Cardiac muscle cell (in vitro differentiated cells and primary cell): ENCODE measurements at regions not wholly inside any gene's neighbourhood (a gene's known extent, or its start where the extent isn't known, plus 50 kb on each side); places are given as distances from the start of the nearest gene placed in this dataset.

Experiments
- DNase-seq, 2 donors: peaks; one replicate each; pipeline versions ENCODE4 v3.0.0 to v3.0.0-alpha.2; 2010 to 2017; ENCODE audit warnings: low read depth in 1 of 2, low spot score in 1 of 2
- H3K27ac ChIP-seq: fragments of 200-600 bp; sonication (generic); 2 replicates; pipeline ENCODE4 v1.5.1; 2016
- H3K27me3 ChIP-seq: fragments of 200-600 bp; sonication (generic); 2 replicates; pipeline ENCODE4 v1.6.0; 2016; ENCODE audit warnings: control low read depth
- H3K36me3 ChIP-seq: fragments of 200-600 bp; sonication (generic); 2 replicates; pipeline ENCODE4 v1.5.1; 2016; ENCODE audit warnings: control low read depth
- H3K4me1 ChIP-seq: fragments of 200-600 bp; sonication (generic); 2 replicates; pipeline ENCODE4 v1.8.1; 2017; ENCODE audit warnings: low read depth, mild to moderate bottlenecking, mixed run types
- H3K4me3 ChIP-seq: fragments of 200-600 bp; sonication (generic); 2 replicates; pipeline ENCODE4 v1.5.1; 2016; ENCODE audit warnings: mild to moderate bottlenecking
- H3K9me3 ChIP-seq: fragments of 200-600 bp; sonication (generic); 2 replicates; pipeline ENCODE4 v1.5.1; 2017; ENCODE audit warnings: low read depth, mild to moderate bottlenecking, control low read depth
- CTCF ChIP-seq: IDR thresholded peaks from 2 replicates; pipeline ENCODE4 v1.5.1; 2012; ENCODE audit warnings: low read depth, mild to moderate bottlenecking, low read length

- no peak overlapping the region for H3K4me3 ChIP-seq
- H3K27me3 ChIP-seq = no peaks in the 10 kb centered on the region
- no peak overlapping the region for H3K27ac ChIP-seq
- TF ChIP-seq CTCF = no peak
- no peaks in the 10 kb centered on the region for H3K9me3 ChIP-seq
- DNase-seq = no peak
- H3K36me3 ChIP-seq = no peaks in the 10 kb centered on the region
- no peaks in the 10 kb centered on the region for H3K4me1 ChIP-seq
These were observed 541.8 kb downstream of the ETV1 start for GRCh38 chr7:13447637-13448036.

- no peak for TF ChIP-seq CTCF
- Histone ChIP-seq H3K27me3 (no peaks in the 10 kb centered on the region), H3K9me3 (no peaks in the 10 kb centered on the region), H3K36me3 (no peaks in the 10 kb centered on the region), H3K27ac (no peak overlapping the region), H3K4me1 (no peaks in the 10 kb centered on the region), H3K4me3 (no peak overlapping the region)
- no peak for DNase-seq
These were observed 541.2 kb downstream of the ETV1 start for GRCh38 chr7:13448243-13448642.

GRCh38 chr7:13449460-13449859 is 540.0 kb downstream of the ETV1 start:
- DNase-seq = peak in 1 of 2 donors; percentile 4
- Histone ChIP-seq H3K4me1 (no peaks in the 10 kb centered on the region), H3K9me3 (no peaks in the 10 kb centered on the region), H3K27me3 (no peaks in the 10 kb centered on the region), H3K4me3 (no peak overlapping the region), H3K27ac (no peak overlapping the region), H3K36me3 (no peaks in the 10 kb centered on the region)
- TF ChIP-seq CTCF = no peak

GRCh38 chr7:13454916-13455592 is 534.4 kb downstream of the ETV1 start:
- no peaks in the 10 kb centered on the region for H3K36me3 ChIP-seq
- no peaks in the 10 kb centered on the region for H3K4me1 ChIP-seq
- H3K27me3 ChIP-seq = no peaks in the 10 kb centered on the region
- no peak overlapping the region for H3K4me3 ChIP-seq
- no peak for DNase-seq
- TF ChIP-seq CTCF = no peak
- H3K9me3 ChIP-seq = no peaks in the 10 kb centered on the region
- H3K27ac ChIP-seq = no peak overlapping the region

- Histone ChIP-seq H3K4me3 (no peak overlapping the region), H3K4me1 (no peaks in the 10 kb centered on the region), H3K9me3 (no peaks in the 10 kb centered on the region), H3K27me3 (no peaks in the 10 kb centered on the region), H3K36me3 (no peaks in the 10 kb centered on the region), H3K27ac (no peak overlapping the region)
- no peak for DNase-seq
- no peak for TF ChIP-seq CTCF
These were observed 531.7 kb downstream of the ETV1 start for GRCh38 chr7:13457790-13458189.
